Progenitor cell of endocrine pancreas (in vitro differentiated cells): ENCODE measurements at regions not wholly inside any gene's neighbourhood (a gene's known extent, or its start where the extent isn't known, plus 50 kb on each side); places are given as distances from the start of the nearest gene placed in this dataset.

Source experiments
- DNase-seq: peaks from one replicate; pipeline ENCODE4 v3.0.0; 2021; ENCODE audit warnings: low spot score; ENCODE audit not compliant: unreplicated experiment
- H3K27ac Mint-ChIP-seq: 2 replicates; pipeline ENCODE4 v1.8.0; 2021; ENCODE audit warnings: mild to moderate bottlenecking, moderate library complexity, mixed read lengths
- H3K27me3 Mint-ChIP-seq: 2 replicates; pipeline ENCODE4 v1.8.0; 2021; ENCODE audit warnings: mixed read lengths
- H3K36me3 Mint-ChIP-seq: 2 replicates; pipeline ENCODE4 v1.8.0; 2022; ENCODE audit warnings: mixed read lengths; ENCODE audit not compliant: insufficient read depth
- H3K4me1 Mint-ChIP-seq: 2 replicates; pipeline ENCODE4 v1.8.0; 2021; ENCODE audit warnings: low read depth, mixed read lengths
- H3K4me3 Mint-ChIP-seq: 2 replicates; pipeline ENCODE4 v1.8.0; 2021; ENCODE audit warnings: low read depth, mild to moderate bottlenecking, moderate library complexity, mixed read lengths
- H3K9me3 Mint-ChIP-seq: 2 replicates; pipeline ENCODE4 v1.8.0; 2021; ENCODE audit warnings: low read depth, mixed read lengths
- TF ChIP-seq, protein P1 (sequence below): fragments of 200-600 bp; sonication (generic); IDR thresholded peaks from one replicate; pipeline ENCODE4 v1.5.0; 2021; ENCODE audit warnings: antibody characterized with exemption, mild to moderate bottlenecking; ENCODE audit not compliant: unreplicated experiment

DNA sequence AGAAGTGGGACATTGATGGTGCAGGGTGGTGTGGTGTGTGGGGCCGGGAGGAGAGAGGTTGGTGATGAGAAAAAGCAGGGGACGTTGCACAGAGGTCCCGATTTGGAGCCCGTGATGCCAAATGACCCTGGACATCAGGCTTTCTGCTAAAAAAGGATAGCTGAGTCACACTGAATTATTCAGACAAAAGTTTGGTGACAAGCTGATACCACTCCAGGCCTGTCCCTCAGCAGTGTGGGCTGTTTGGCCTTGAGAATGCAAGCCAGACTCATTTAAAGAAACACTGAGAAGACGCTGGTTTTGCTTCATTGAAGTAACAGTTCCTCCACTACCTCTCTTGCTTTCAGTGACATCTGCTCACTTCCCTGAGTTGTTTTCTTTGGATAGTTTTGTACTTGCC is 262.1 kb upstream of the PWP1 start:
- Mint-ChIP-seq H3K36me3 (no peaks in the 10 kb centered on the region), H3K4me3 (no peak overlapping the region), H3K9me3 (peaks cover 10% of the 10 kb centered on the region), H3K27me3 (peaks cover 19% of the 10 kb centered on the region), H3K27ac (peak overlapping the region; percentile 3), H3K4me1 (peaks cover 7% of the 10 kb centered on the region)
- TF ChIP-seq, protein P1, sequence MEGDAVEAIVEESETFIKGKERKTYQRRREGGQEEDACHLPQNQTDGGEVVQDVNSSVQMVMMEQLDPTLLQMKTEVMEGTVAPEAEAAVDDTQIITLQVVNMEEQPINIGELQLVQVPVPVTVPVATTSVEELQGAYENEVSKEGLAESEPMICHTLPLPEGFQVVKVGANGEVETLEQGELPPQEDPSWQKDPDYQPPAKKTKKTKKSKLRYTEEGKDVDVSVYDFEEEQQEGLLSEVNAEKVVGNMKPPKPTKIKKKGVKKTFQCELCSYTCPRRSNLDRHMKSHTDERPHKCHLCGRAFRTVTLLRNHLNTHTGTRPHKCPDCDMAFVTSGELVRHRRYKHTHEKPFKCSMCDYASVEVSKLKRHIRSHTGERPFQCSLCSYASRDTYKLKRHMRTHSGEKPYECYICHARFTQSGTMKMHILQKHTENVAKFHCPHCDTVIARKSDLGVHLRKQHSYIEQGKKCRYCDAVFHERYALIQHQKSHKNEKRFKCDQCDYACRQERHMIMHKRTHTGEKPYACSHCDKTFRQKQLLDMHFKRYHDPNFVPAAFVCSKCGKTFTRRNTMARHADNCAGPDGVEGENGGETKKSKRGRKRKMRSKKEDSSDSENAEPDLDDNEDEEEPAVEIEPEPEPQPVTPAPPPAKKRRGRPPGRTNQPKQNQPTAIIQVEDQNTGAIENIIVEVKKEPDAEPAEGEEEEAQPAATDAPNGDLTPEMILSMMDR = no peak
- no peak for DNase-seq

DNA sequence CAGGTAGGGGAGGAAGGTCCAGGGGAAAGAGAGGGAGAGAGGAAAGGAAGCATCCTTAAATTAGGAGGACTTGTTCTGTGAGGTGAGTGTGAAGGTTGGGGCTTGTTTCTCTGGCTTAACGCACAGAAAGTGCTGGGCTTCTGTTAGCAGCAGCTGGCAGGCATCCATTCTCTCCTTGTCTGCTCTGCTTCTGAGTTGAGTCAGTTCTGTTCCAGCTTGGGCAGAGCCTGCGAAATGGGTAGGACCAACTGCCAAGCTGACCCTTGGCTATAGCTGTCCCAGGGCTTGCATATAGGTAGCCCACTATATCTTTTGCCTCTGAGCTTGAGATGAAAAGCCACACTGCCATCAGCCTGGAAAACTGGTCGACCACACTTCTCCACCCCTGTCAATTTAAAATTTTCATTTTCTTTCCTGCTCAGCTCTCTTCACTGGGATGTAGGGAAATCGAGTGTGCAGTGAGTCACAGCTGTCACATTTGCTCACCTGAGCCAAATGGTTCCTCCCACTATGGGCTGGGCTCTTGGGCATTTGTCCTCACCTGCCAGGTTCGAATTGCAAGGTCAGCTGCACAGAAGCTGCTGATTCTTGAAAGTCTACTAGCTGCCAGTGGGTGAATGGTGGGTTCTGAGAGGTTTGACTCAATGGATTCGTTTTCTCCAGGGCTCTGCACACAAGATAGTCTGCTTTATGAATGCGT is 256.4 kb upstream of the PWP1 start:
- peaks cover 4% of the 10 kb centered on the region for H3K27me3 Mint-ChIP-seq
- H3K36me3 Mint-ChIP-seq = no peaks in the 10 kb centered on the region
- DNase-seq = no peak
- no peak overlapping the region for H3K27ac Mint-ChIP-seq
- TF ChIP-seq, protein P1 = no peak
- H3K4me1 Mint-ChIP-seq = peaks cover 2% of the 10 kb centered on the region
- no peak overlapping the region for H3K4me3 Mint-ChIP-seq
- no peaks in the 10 kb centered on the region for H3K9me3 Mint-ChIP-seq

GRCh38 chr12:107431942-107432341 is 253.7 kb upstream of the PWP1 start:
- Mint-ChIP-seq H3K4me3 (no peak overlapping the region), H3K27me3 (peaks cover 7% of the 10 kb centered on the region)

GRCh38 chr12:107435072-107435471 is 250.5 kb upstream of the PWP1 start:
- Mint-ChIP-seq H3K9me3 (no peaks in the 10 kb centered on the region), H3K27ac (no peak overlapping the region), H3K4me3 (no peak overlapping the region), H3K27me3 (peaks cover 6% of the 10 kb centered on the region), H3K4me1 (no peaks in the 10 kb centered on the region), H3K36me3 (no peaks in the 10 kb centered on the region)
- TF ChIP-seq, protein P1 = no peak
- DNase-seq = no peak

More at GRCh38 chr12:107431942-107432341, 253.7 kb upstream of the PWP1 start:
- no peaks in the 10 kb centered on the region for H3K9me3 Mint-ChIP-seq
- H3K4me1 Mint-ChIP-seq = no peaks in the 10 kb centered on the region
- no peak overlapping the region for H3K27ac Mint-ChIP-seq
- H3K36me3 Mint-ChIP-seq = no peaks in the 10 kb centered on the region
- no peak for DNase-seq
- TF ChIP-seq, protein P1 = no peak

- no peaks in the 10 kb centered on the region for H3K9me3 Mint-ChIP-seq
- no peaks in the 10 kb centered on the region for H3K36me3 Mint-ChIP-seq
- no peaks in the 10 kb centered on the region for H3K4me1 Mint-ChIP-seq
- TF ChIP-seq, protein P1 = no peak
- DNase-seq = no peak
- no peak overlapping the region for H3K27ac Mint-ChIP-seq
- peaks cover 6% of the 10 kb centered on the region for H3K27me3 Mint-ChIP-seq
- no peak overlapping the region for H3K4me3 Mint-ChIP-seq
Measured at GRCh38 chr12:107435520-107435919, 250.1 kb upstream of the PWP1 start.
